CD4-positive, CD25-positive, alpha-beta regulatory T cell (primary cell): ENCODE measurements at regions not wholly inside any gene's neighbourhood (a gene's known extent, or its start where the extent isn't known, plus 50 kb on each side); places are given as distances from the start of the nearest gene placed in this dataset.
"Not testable (repeated sequence)": the region's sequence is repeated elsewhere in the genome, so short reads cannot be mapped to it uniquely, and the experiment has no call there.

Source experiments
- ATAC-seq, 2 donors: fragments of 150-1000 bp; cut with Tn5 transposase; one replicate each; pipeline ENCODE4 v1.10.0; 2021; ENCODE audit warnings: low read depth in 2 of 2, moderate number of reproducible peaks in 2 of 2, moderate library complexity in 1 of 2
- DNase-seq, 3 donors: peaks; one replicate each; pipeline versions ENCODE4 v3.0.0 to v3.0.0-alpha.2; 2012 to 2022; ENCODE audit warnings: mixed read lengths in 1 of 3
- H3K27ac ChIP-seq: one replicate; pipeline ENCODE4 v1.7.0; 2013; ENCODE audit warnings: mild to moderate bottlenecking, low read length; ENCODE audit not compliant: insufficient read depth, poor library complexity, severe bottlenecking
- H3K27me3 ChIP-seq: one replicate; pipeline ENCODE4 v1.7.0; 2013; ENCODE audit warnings: low read length; ENCODE audit not compliant: control insufficient read depth, insufficient read depth
- H3K36me3 ChIP-seq: one replicate; pipeline ENCODE4 v1.7.0; 2013; ENCODE audit warnings: mild to moderate bottlenecking, low read length, moderate library complexity; ENCODE audit not compliant: control insufficient read depth, insufficient read depth
- H3K4me1 ChIP-seq: 2 replicates; pipeline ENCODE4 v1.7.0; 2013; ENCODE audit warnings: mild to moderate bottlenecking, low read length; ENCODE audit not compliant: insufficient read depth, control insufficient read depth, poor library complexity, severe bottlenecking
- H3K4me3 ChIP-seq: one replicate; pipeline ENCODE4 v1.7.0; 2013; ENCODE audit warnings: low read depth, mild to moderate bottlenecking, low read length, moderate library complexity
- H3K9me3 ChIP-seq, 2 experiments: 1 replicate in 1 of 2; 2 replicates in 1 of 2; pipeline ENCODE4 v1.7.0; 2013; ENCODE audit warnings: low read length in 2 of 2, mild to moderate bottlenecking in 1 of 2, moderate library complexity in 1 of 2; ENCODE audit not compliant: control insufficient read depth in 2 of 2
- H3K27ac Mint-ChIP-seq, 3 donors: one replicate each; pipeline ENCODE4 v1.8.0; 2020 to 2022; ENCODE audit warnings: mild to moderate bottlenecking in 3 of 3, mixed read lengths in 3 of 3, moderate library complexity in 2 of 3
- H3K27me3 Mint-ChIP-seq: one replicate; pipeline ENCODE4 v1.8.0; 2022; ENCODE audit warnings: mild to moderate bottlenecking, mixed read lengths
- H3K36me3 Mint-ChIP-seq: one replicate; pipeline ENCODE4 v1.8.0; 2020; ENCODE audit warnings: mixed read lengths
- H3K4me1 Mint-ChIP-seq, 4 donors: one replicate each; pipeline ENCODE4 v1.8.0; 2020 to 2022; ENCODE audit warnings: mixed read lengths in 4 of 4, mild to moderate bottlenecking in 1 of 4
- H3K4me3 Mint-ChIP-seq, 4 donors: one replicate each; pipeline ENCODE4 v1.8.0; 2020 to 2022; ENCODE audit warnings: mild to moderate bottlenecking in 4 of 4, mixed read lengths in 4 of 4, moderate library complexity in 3 of 4
- H3K9me3 Mint-ChIP-seq, 7 donors: one replicate each; pipeline ENCODE4 v1.8.0; 2020 to 2022; ENCODE audit warnings: mixed read lengths in 7 of 7, mild to moderate bottlenecking in 3 of 7, moderate library complexity in 2 of 7

- no peak for ATAC-seq
- no peak overlapping the region for H3K27ac Mint-ChIP-seq
These were observed 50.4 kb downstream of the SHOC1 start for GRCh38 chr9:111744363-111744762.

GRCh38 chr9:111743275-111743674 lies 51.5 kb downstream of the SHOC1 start:
- ATAC-seq = no peak
- Histone ChIP-seq H3K4me3 (no peak overlapping the region), H3K4me1 (no peaks in the 10 kb centered on the region), H3K9me3 (no peaks in the 10 kb centered on the region), H3K36me3 (no peaks in the 10 kb centered on the region), H3K27ac (no peak overlapping the region), H3K27me3 (no peaks in the 10 kb centered on the region)
- Mint-ChIP-seq H3K36me3 (no peaks in the 10 kb centered on the region), H3K4me3 (no peak overlapping the region), H3K9me3 (no peaks in the 10 kb centered on the region), H3K27ac (no peak overlapping the region), H3K27me3 (peaks cover 5% of the 10 kb centered on the region), H3K4me1 (no peaks in the 10 kb centered on the region)
- DNase-seq = no peak

More at GRCh38 chr9:111744363-111744762, 50.4 kb downstream of the SHOC1 start:
- H3K9me3 Mint-ChIP-seq = no peaks in the 10 kb centered on the region
- DNase-seq = no peak
- H3K4me3 Mint-ChIP-seq = no peak overlapping the region
- no peaks in the 10 kb centered on the region for H3K9me3 ChIP-seq
- H3K4me3 ChIP-seq = no peak overlapping the region
- peaks cover 5% of the 10 kb centered on the region for H3K27me3 Mint-ChIP-seq
- no peaks in the 10 kb centered on the region for H3K27me3 ChIP-seq
- H3K4me1 Mint-ChIP-seq = no peaks in the 10 kb centered on the region
- no peaks in the 10 kb centered on the region for H3K36me3 ChIP-seq
- H3K36me3 Mint-ChIP-seq = peaks cover under 1% of the 10 kb centered on the region
- no peak overlapping the region for H3K27ac ChIP-seq
- no peaks in the 10 kb centered on the region for H3K4me1 ChIP-seq

GRCh38 chr9:111740739-111741138 lies 54.0 kb downstream of the SHOC1 start:
- peaks cover 0 to 8% (median 0%) of the 10 kb centered on the region in 7 donors for H3K9me3 Mint-ChIP-seq
- H3K36me3 Mint-ChIP-seq = no peaks in the 10 kb centered on the region

GRCh38 chr9:111736714-111737113 lies 58.0 kb downstream of the SHOC1 start:
- no peaks in the 10 kb centered on the region for H3K36me3 Mint-ChIP-seq
- no peak overlapping the region for H3K4me3 Mint-ChIP-seq

More at GRCh38 chr9:111740739-111741138, 54.0 kb downstream of the SHOC1 start:
- no peak overlapping the region for H3K4me3 ChIP-seq
- DNase-seq (no peak), ATAC-seq (no peak)
- Mint-ChIP-seq H3K4me1 (no peaks in the 10 kb centered on the region), H3K27me3 (peaks cover 5% of the 10 kb centered on the region), H3K27ac (peak overlapping the region in 1 of 3 donors; percentile 32), H3K4me3 (no peak overlapping the region)
- H3K4me1 ChIP-seq = no peaks in the 10 kb centered on the region
- H3K9me3 ChIP-seq = no peaks in the 10 kb centered on the region
- no peaks in the 10 kb centered on the region for H3K36me3 ChIP-seq
- no peaks in the 10 kb centered on the region for H3K27me3 ChIP-seq
- H3K27ac ChIP-seq = no peak overlapping the region

GRCh38 chr9:111735344-111735743 lies 59.4 kb downstream of the SHOC1 start:
- not testable (repeated sequence) for H3K4me3 ChIP-seq, DNase-seq, H3K36me3 Mint-ChIP-seq, H3K9me3 Mint-ChIP-seq, H3K4me1 ChIP-seq, H3K9me3 ChIP-seq, ATAC-seq, H3K27ac ChIP-seq, H3K4me1 Mint-ChIP-seq, H3K27ac Mint-ChIP-seq, H3K36me3 ChIP-seq, H3K27me3 ChIP-seq, H3K27me3 Mint-ChIP-seq, H3K4me3 Mint-ChIP-seq

More at GRCh38 chr9:111736714-111737113, 58.0 kb downstream of the SHOC1 start:
- H3K36me3 ChIP-seq = no peaks in the 10 kb centered on the region
- H3K4me3 ChIP-seq = no peak overlapping the region
- H3K27ac ChIP-seq = no peak overlapping the region
- H3K4me1 Mint-ChIP-seq = no peaks in the 10 kb centered on the region
- H3K27ac Mint-ChIP-seq = no peak overlapping the region
- no peaks in the 10 kb centered on the region for H3K4me1 ChIP-seq
- DNase-seq (no peak), ATAC-seq (no peak)
- H3K27me3 ChIP-seq = no peaks in the 10 kb centered on the region
- peaks cover 5% of the 10 kb centered on the region for H3K27me3 Mint-ChIP-seq
- H3K9me3 Mint-ChIP-seq = peaks cover 0 to 9% (median 0%) of the 10 kb centered on the region in 7 donors
- H3K9me3 ChIP-seq = no peaks in the 10 kb centered on the region

- Mint-ChIP-seq H3K27me3 (no peaks in the 10 kb centered on the region), H3K4me3 (no peak overlapping the region), H3K4me1 (no peaks in the 10 kb centered on the region), H3K9me3 (peaks cover 0 to 16% (median 4%) of the 10 kb centered on the region in 7 donors), H3K27ac (no peak overlapping the region), H3K36me3 (peaks cover 16% of the 10 kb centered on the region)
- H3K27me3 ChIP-seq = no peaks in the 10 kb centered on the region
- no peak for ATAC-seq
- DNase-seq = no peak
- H3K9me3 ChIP-seq = no peaks in the 10 kb centered on the region
- peaks cover 2% of the 10 kb centered on the region for H3K36me3 ChIP-seq
- no peak overlapping the region for H3K4me3 ChIP-seq
- H3K27ac ChIP-seq = no peak overlapping the region
- H3K4me1 ChIP-seq = no peaks in the 10 kb centered on the region
These were observed 62.8 kb downstream of the SHOC1 start for GRCh38 chr9:111731928-111732327.

GRCh38 chr9:111730937-111731567 lies 63.7 kb downstream of the SHOC1 start:
- Mint-ChIP-seq H3K36me3 (peaks cover 16% of the 10 kb centered on the region), H3K9me3 (peaks cover 0 to 11% (median 4%) of the 10 kb centered on the region in 7 donors), H3K4me3 (no peak overlapping the region), H3K27me3 (no peaks in the 10 kb centered on the region), H3K4me1 (no peaks in the 10 kb centered on the region), H3K27ac (no peak overlapping the region)
- H3K4me3 ChIP-seq = no peak overlapping the region
- H3K4me1 ChIP-seq = no peaks in the 10 kb centered on the region
- DNase-seq = no peak
- H3K9me3 ChIP-seq = no peaks in the 10 kb centered on the region
- H3K27ac ChIP-seq = no peak overlapping the region
- no peak for ATAC-seq
- no peaks in the 10 kb centered on the region for H3K27me3 ChIP-seq
- H3K36me3 ChIP-seq = peaks cover 2% of the 10 kb centered on the region

- Histone ChIP-seq H3K27me3 (no peaks in the 10 kb centered on the region), H3K4me1 (no peaks in the 10 kb centered on the region), H3K4me3 (no peak overlapping the region), H3K36me3 (peaks cover 2% of the 10 kb centered on the region), H3K9me3 (no peaks in the 10 kb centered on the region), H3K27ac (no peak overlapping the region)
- DNase-seq = no peak
- no peak for ATAC-seq
- Mint-ChIP-seq H3K9me3 (peaks cover 0 to 7% (median 4%) of the 10 kb centered on the region in 7 donors), H3K27me3 (no peaks in the 10 kb centered on the region), H3K4me3 (no peak overlapping the region), H3K27ac (no peak overlapping the region), H3K4me1 (no peaks in the 10 kb centered on the region), H3K36me3 (peaks cover 19% of the 10 kb centered on the region)
These were observed 65.9 kb downstream of the SHOC1 start for GRCh38 chr9:111728617-111729366.
